Trophoblast cell (in vitro differentiated cells and primary cell): ENCODE measurements at regions not wholly inside any gene's neighbourhood (a gene's known extent, or its start where the extent isn't known, plus 50 kb on each side); places are given as distances from the start of the nearest gene placed in this dataset.

ENCODE experiments used
- DNase-seq, 2 donors: peaks; one replicate each; pipeline ENCODE4 v3.0.0-alpha.2; 2016
- H2AFZ ChIP-seq: 2 replicates; pipeline ENCODE4 v1.6.1; 2013; ENCODE audit warnings: low read length, moderate library complexity, mild to moderate bottlenecking; ENCODE audit not compliant: insufficient read depth, poor library complexity
- H2AK5ac ChIP-seq: 2 replicates; pipeline ENCODE4 v1.6.1; 2013; ENCODE audit warnings: mild to moderate bottlenecking, low read length
- H2BK120ac ChIP-seq: 2 replicates; pipeline ENCODE4 v1.6.1; 2013; ENCODE audit warnings: low read length, mild to moderate bottlenecking, moderate library complexity; ENCODE audit not compliant: insufficient read depth, poor library complexity
- H2BK12ac ChIP-seq: 2 replicates; pipeline ENCODE4 v1.6.1; 2013; ENCODE audit warnings: mild to moderate bottlenecking, low read length, moderate library complexity
- H2BK5ac ChIP-seq: 2 replicates; pipeline ENCODE4 v1.6.1; 2013; ENCODE audit warnings: low read length, low read depth, moderate library complexity, mild to moderate bottlenecking; ENCODE audit not compliant: poor library complexity
- H3K14ac ChIP-seq: 2 replicates; pipeline ENCODE4 v1.6.1; 2013; ENCODE audit warnings: mild to moderate bottlenecking, low read length
- H3K18ac ChIP-seq: 2 replicates; pipeline ENCODE4 v1.6.1; 2013; ENCODE audit warnings: mild to moderate bottlenecking, low read length
- H3K23ac ChIP-seq: 2 replicates; pipeline ENCODE4 v1.6.1; 2013; ENCODE audit warnings: low read length
- H3K27ac ChIP-seq: 2 replicates; pipeline ENCODE4 v1.5.1; 2013; ENCODE audit warnings: low read depth, mild to moderate bottlenecking, inconsistent platforms, low read length, moderate library complexity
- H3K27me3 ChIP-seq: 2 replicates; pipeline ENCODE4 v1.6.1; 2013; ENCODE audit warnings: inconsistent platforms, mild to moderate bottlenecking, low read length, moderate library complexity; ENCODE audit not compliant: insufficient read depth
- H3K36me3 ChIP-seq, 2 experiments: 1 replicate in 1 of 2; 2 replicates in 1 of 2; pipeline ENCODE4 v1.6.1; 2013; ENCODE audit warnings: low read length in 2 of 2, mild to moderate bottlenecking in 2 of 2, moderate library complexity in 1 of 2; ENCODE audit not compliant: insufficient read depth in 2 of 2, control insufficient read depth in 1 of 2
- H3K4ac ChIP-seq: 2 replicates; pipeline ENCODE4 v1.6.1; 2013; ENCODE audit warnings: low read depth, mild to moderate bottlenecking, low read length, moderate library complexity
- H3K4me1 ChIP-seq, 2 experiments: 1 replicate in 1 of 2; 2 replicates in 1 of 2; pipeline ENCODE4 v1.6.1; 2013; ENCODE audit warnings: low read length in 2 of 2, mild to moderate bottlenecking in 2 of 2, moderate library complexity in 1 of 2; ENCODE audit not compliant: insufficient read depth in 2 of 2, control insufficient read depth in 1 of 2
- H3K4me2 ChIP-seq: 2 replicates; pipeline ENCODE4 v1.6.1; 2013; ENCODE audit warnings: inconsistent platforms, mild to moderate bottlenecking, low read length, moderate library complexity
- H3K4me3 ChIP-seq: 2 replicates; pipeline ENCODE4 v1.5.1; 2013; ENCODE audit warnings: mild to moderate bottlenecking, low read depth, low read length, inconsistent platforms
- H3K79me1 ChIP-seq: one replicate; pipeline ENCODE4 v1.6.1; 2013; ENCODE audit warnings: low read length
- H3K79me2 ChIP-seq: 2 replicates; pipeline ENCODE4 v1.6.1; 2013; ENCODE audit warnings: low read length, mild to moderate bottlenecking; ENCODE audit not compliant: control insufficient read depth, insufficient read depth, poor library complexity
- H3K9ac ChIP-seq: 2 replicates; pipeline ENCODE4 v1.6.1; 2013; ENCODE audit warnings: mild to moderate bottlenecking, low read length
- H3K9me3 ChIP-seq: 2 replicates; pipeline ENCODE4 v1.6.1; 2013; ENCODE audit warnings: low read depth, mild to moderate bottlenecking, control low read depth, inconsistent platforms, low read length; ENCODE audit not compliant: insufficient read depth
- H4K12ac ChIP-seq: 2 replicates; pipeline ENCODE4 v1.6.1; 2013; ENCODE audit warnings: low read depth, mild to moderate bottlenecking, low read length, moderate library complexity
- H4K8ac ChIP-seq: 2 replicates; pipeline ENCODE4 v1.6.1; 2013; ENCODE audit warnings: low read depth, mild to moderate bottlenecking, low read length, moderate library complexity
- H4K91ac ChIP-seq: one replicate; pipeline ENCODE4 v1.6.1; 2013; ENCODE audit warnings: low read depth, mild to moderate bottlenecking, low read length, moderate library complexity
- WGBS: extraction: QIAGEN DNeasy Blood & Tissue Kit; methylation state at CpG from one replicate; pipeline ENCODE4 v1.1.7; 2013; ENCODE audit warnings: missing lambda C conversion rate; ENCODE audit not compliant: insufficient read length, insufficient coverage; ENCODE audit errors: extremely low coverage; 5-methylcytosine and 5-hydroxymethylcytosine counted together

GRCh38 chr22:45084400-45084920 is 74.7 kb upstream of the PHF21B start:
- Histone ChIP-seq H3K9ac (no peak overlapping the region), H3K4me3 (no peak overlapping the region), H3K36me3 (no peaks in the 10 kb centered on the region), H2BK120ac (no peak overlapping the region), H2AFZ (no peak overlapping the region), H2BK12ac (no peak overlapping the region), H4K12ac (no peak overlapping the region), H3K79me1 (no peaks in the 10 kb centered on the region), H3K23ac (no peak overlapping the region), H3K4me1 (no peaks in the 10 kb centered on the region), H3K79me2 (no peaks in the 10 kb centered on the region), H3K14ac (no peak overlapping the region), H3K27ac (no peak overlapping the region), H4K91ac (no peak overlapping the region), H3K4me2 (no peak overlapping the region), H2BK5ac (no peak overlapping the region), H3K4ac (no peak overlapping the region), H4K8ac (no peak overlapping the region), H3K27me3 (no peaks in the 10 kb centered on the region), H3K18ac (no peak overlapping the region), H2AK5ac (no peak overlapping the region), H3K9me3 (no peaks in the 10 kb centered on the region)
- no CpG with 5 or more reads among the region's 5 CpGs for WGBS
- no peak for DNase-seq

GRCh38 chr22:45087802-45088201 is 75.9 kb upstream of the NUP50 start:
- no peak overlapping the region for H2AK5ac ChIP-seq
- no peak overlapping the region for H3K18ac ChIP-seq
- H3K4me1 ChIP-seq = no peaks in the 10 kb centered on the region
- H3K9me3 ChIP-seq = no peaks in the 10 kb centered on the region
- no peak overlapping the region for H3K23ac ChIP-seq
- H4K12ac ChIP-seq = no peak overlapping the region
- no peak overlapping the region for H3K27ac ChIP-seq
- no peaks in the 10 kb centered on the region for H3K79me2 ChIP-seq
- H3K4me2 ChIP-seq = no peak overlapping the region
- H3K9ac ChIP-seq = no peak overlapping the region
- no peak overlapping the region for H4K8ac ChIP-seq
- WGBS = no CpG with 5 or more reads among the region's 5 CpGs
- no peak for DNase-seq
- no peak overlapping the region for H2BK5ac ChIP-seq
- no peaks in the 10 kb centered on the region for H3K79me1 ChIP-seq
- H2BK12ac ChIP-seq = no peak overlapping the region
- H2BK120ac ChIP-seq = no peak overlapping the region
- H3K36me3 ChIP-seq = no peaks in the 10 kb centered on the region
- no peak overlapping the region for H2AFZ ChIP-seq
- no peak overlapping the region for H3K14ac ChIP-seq
- no peak overlapping the region for H3K4ac ChIP-seq
- peak overlapping the region; percentile 28 for H3K4me3 ChIP-seq
- H4K91ac ChIP-seq = no peak overlapping the region
- no peaks in the 10 kb centered on the region for H3K27me3 ChIP-seq

DNA sequence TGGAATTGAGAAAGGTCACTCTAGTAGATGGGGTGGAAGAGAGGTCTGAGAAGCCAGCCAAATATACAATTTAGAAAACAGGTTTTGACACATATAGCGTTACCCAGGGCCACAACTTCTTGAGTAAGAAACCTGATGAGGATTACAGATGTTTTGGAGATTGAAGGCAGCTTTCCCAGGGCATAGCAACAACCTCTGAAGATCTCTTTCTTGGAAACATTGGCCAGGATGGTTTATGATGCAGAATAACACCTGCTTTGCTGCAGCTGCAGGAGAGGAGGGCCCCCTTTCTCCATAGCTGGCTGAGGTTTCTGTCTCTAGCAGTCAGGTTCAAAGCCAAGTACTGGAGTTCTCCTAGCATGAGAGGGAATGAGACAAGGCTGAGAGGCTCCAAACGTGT is 75.1 kb upstream of the NUP50 start:
- no peak overlapping the region for H2AFZ ChIP-seq
- no peak overlapping the region for H4K12ac ChIP-seq
- H2BK12ac ChIP-seq = no peak overlapping the region
- H3K4me1 ChIP-seq = no peaks in the 10 kb centered on the region
- H3K79me1 ChIP-seq = no peaks in the 10 kb centered on the region
- H3K36me3 ChIP-seq = no peaks in the 10 kb centered on the region
- H2AK5ac ChIP-seq = no peak overlapping the region
- H3K27ac ChIP-seq = no peak overlapping the region
- no peak overlapping the region for H3K18ac ChIP-seq
- no peak overlapping the region for H3K23ac ChIP-seq
- no peak overlapping the region for H3K14ac ChIP-seq
- H3K27me3 ChIP-seq = no peaks in the 10 kb centered on the region
- no peak overlapping the region for H4K91ac ChIP-seq
- no peak overlapping the region for H4K8ac ChIP-seq
- H2BK120ac ChIP-seq = no peak overlapping the region
- H2BK5ac ChIP-seq = no peak overlapping the region
- H3K79me2 ChIP-seq = no peaks in the 10 kb centered on the region
- no peak overlapping the region for H3K4me3 ChIP-seq
- no peak overlapping the region for H3K4ac ChIP-seq
- DNase-seq = no peak
- peaks cover under 1% of the 10 kb centered on the region for H3K9me3 ChIP-seq
- H3K9ac ChIP-seq = no peak overlapping the region
- WGBS = no CpG with 5 or more reads among the region's 2 CpGs
- H3K4me2 ChIP-seq = no peak overlapping the region

DNA sequence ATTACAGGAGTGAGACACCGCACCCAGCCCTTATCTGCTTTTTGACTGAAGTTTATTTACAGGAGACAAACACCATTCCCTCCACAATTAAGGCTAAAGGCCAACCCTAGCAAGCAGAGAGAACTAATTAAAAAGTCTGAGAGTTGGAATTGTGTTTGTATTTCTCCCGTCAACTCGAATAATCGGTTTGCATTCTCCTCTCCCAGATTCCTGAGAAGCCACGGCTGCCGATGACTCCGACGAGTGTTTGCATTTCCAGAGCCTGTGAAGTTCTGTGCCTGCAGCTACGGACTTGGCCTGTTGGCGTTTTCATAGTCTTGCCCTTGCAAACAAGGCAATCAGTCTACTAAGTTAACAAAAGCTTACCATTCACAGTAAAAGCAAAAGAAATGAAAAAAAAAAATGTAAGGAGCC is 73.2 kb upstream of the NUP50 start:
- no peak overlapping the region for H2AK5ac ChIP-seq
- peaks cover 3% of the 10 kb centered on the region for H3K9me3 ChIP-seq
- H4K8ac ChIP-seq = no peak overlapping the region
- H3K14ac ChIP-seq = no peak overlapping the region
- no peak overlapping the region for H2BK5ac ChIP-seq
- no peaks in the 10 kb centered on the region for H3K27me3 ChIP-seq
- H4K12ac ChIP-seq = no peak overlapping the region
- H3K36me3 ChIP-seq = no peaks in the 10 kb centered on the region
- H2BK12ac ChIP-seq = no peak overlapping the region
- no peak overlapping the region for H3K27ac ChIP-seq
- H3K4me2 ChIP-seq = peak overlapping the region; percentile 4
- H3K4me3 ChIP-seq = no peak overlapping the region
- H2BK120ac ChIP-seq = no peak overlapping the region
- H4K91ac ChIP-seq = no peak overlapping the region
- no peak overlapping the region for H3K9ac ChIP-seq
- H3K79me1 ChIP-seq = no peaks in the 10 kb centered on the region
- H3K79me2 ChIP-seq = no peaks in the 10 kb centered on the region
- no peak overlapping the region for H3K18ac ChIP-seq
- H3K23ac ChIP-seq = no peak overlapping the region
- no CpG with 5 or more reads among the region's 10 CpGs for WGBS
- no peaks in the 10 kb centered on the region for H3K4me1 ChIP-seq
- H2AFZ ChIP-seq = no peak overlapping the region
- peak; percentile 67 to 80 for DNase-seq
- no peak overlapping the region for H3K4ac ChIP-seq
